B cell (primary cell): ENCODE measurements at regions not wholly inside any gene's neighbourhood (a gene's known extent, or its start where the extent isn't known, plus 50 kb on each side); places are given as distances from the start of the nearest gene placed in this dataset.

Experiments used
- ATAC-seq: fragments of 200-7000 bp; cut with Tn5 transposase; one replicate; pipeline ENCODE4 v1.10.0; 2021; ENCODE audit warnings: low read depth, mild to moderate bottlenecking, moderate number of reproducible peaks, moderate library complexity
- CTCF ChIA-PET: fragments of 350-600 bp; sonication (Branson Sonifier 250); formaldehyde crosslinking; loops from one replicate; lab custom pipeline; 2021; ENCODE audit warnings: antibody characterized with exemption, inconsistent platforms; lab: Charles Lee
- POLR2A ChIA-PET: fragments of 350-600 bp; sonication (Branson Sonifier 250); formaldehyde crosslinking; loops from one replicate; lab custom pipeline; 2021; ENCODE audit warnings: antibody characterized with exemption; lab: Charles Lee
- DNase-seq: peaks from one replicate; pipeline ENCODE4 v3.0.0; 2013
- H2AFZ ChIP-seq: 2 replicates; pipeline ENCODE4 v1.6.1; 2012; ENCODE audit warnings: mild to moderate bottlenecking, low read depth, low read length; ENCODE audit not compliant: insufficient read depth, poor library complexity, severe bottlenecking
- H3K27ac ChIP-seq, 2 donors: 1 replicate in 1 of 2; 2 replicates in 1 of 2; pipeline ENCODE4 v1.5.1; 2012 to 2013; ENCODE audit warnings: low read length in 2 of 2, mild to moderate bottlenecking in 2 of 2, moderate library complexity in 1 of 2
- H3K27me3 ChIP-seq, 4 experiments: fragments of 200-600 bp in 1 of 4; sonication (generic) in 1 of 4; replicated peaks in 1 of 4; 1 replicate in 2 of 4; 2 replicates in 2 of 4; pipeline versions ENCODE4 v1.6.1 to v1.7.0; 2013 to 2016; ENCODE audit warnings: low read length in 3 of 4, mild to moderate bottlenecking in 2 of 4, mixed read lengths in 1 of 4, moderate library complexity in 1 of 4; ENCODE audit not compliant: insufficient read depth in 4 of 4, control insufficient read depth in 3 of 4; ENCODE audit errors: control extremely low read depth in 1 of 4
- H3K36me3 ChIP-seq, 2 experiments: replicated peaks in 1 of 2; 1 replicate in 1 of 2; 2 replicates in 1 of 2; pipeline versions ENCODE4 v1.6.1 to v1.7.1; 2013; ENCODE audit warnings: low read length in 1 of 2; ENCODE audit not compliant: insufficient read depth in 2 of 2, control insufficient read depth in 1 of 2; ENCODE audit errors: control extremely low read depth in 1 of 2, extremely low read depth in 1 of 2
- H3K4me1 ChIP-seq, 2 donors: fragments of 200-600 bp in 1 of 2; sonication (generic) in 1 of 2; 1 replicate in 1 of 2; 2 replicates in 1 of 2; pipeline versions ENCODE4 v1.5.1 to v1.6.1; 2013 to 2017; ENCODE audit warnings: low read length in 2 of 2; ENCODE audit not compliant: control insufficient read depth in 2 of 2, insufficient read depth in 2 of 2
- H3K4me2 ChIP-seq: replicated peaks from 2 replicates; pipeline ENCODE3; 2012; ENCODE audit warnings: mild to moderate bottlenecking, low read depth, low read length; ENCODE audit not compliant: poor library complexity, severe bottlenecking
- H3K4me3 ChIP-seq, 5 experiments: fragments of 200-600 bp in 1 of 5; sonication (generic) in 1 of 5; 1 replicate in 3 of 5; 2 replicates in 2 of 5; pipeline versions ENCODE4 v1.5.1 to v1.7.0; 2011 to 2016; ENCODE audit warnings: low read length in 4 of 5, mild to moderate bottlenecking in 4 of 5, low read depth in 2 of 5, control low read depth in 1 of 5, moderate library complexity in 1 of 5; ENCODE audit not compliant: insufficient read depth in 1 of 5; ENCODE audit errors: control extremely low read depth in 1 of 5, extremely low read depth in 1 of 5
- H3K79me2 ChIP-seq: fragments of 200-600 bp; sonication (generic); one replicate; pipeline ENCODE4 v1.6.0; 2016; ENCODE audit warnings: low read length; ENCODE audit not compliant: control insufficient read depth, insufficient read depth
- H3K9ac ChIP-seq: fragments of 200-600 bp; sonication (generic); 2 replicates; pipeline ENCODE4 v1.6.1; 2017; ENCODE audit warnings: mild to moderate bottlenecking, low read length, moderate library complexity
- H3K9me3 ChIP-seq, 3 donors: one replicate each; pipeline versions ENCODE4 v1.6.1 to v1.7.1; 2013; ENCODE audit warnings: low read length in 2 of 3; ENCODE audit not compliant: control insufficient read depth in 2 of 3, insufficient read depth in 1 of 3; ENCODE audit errors: control extremely low read depth in 1 of 3
- H4K20me1 ChIP-seq: 2 replicates; pipeline ENCODE4 v1.6.0; 2012; ENCODE audit warnings: mild to moderate bottlenecking, low read length; ENCODE audit not compliant: insufficient read depth, control insufficient read depth, poor library complexity, severe bottlenecking
- H3K27ac Mint-ChIP-seq: one replicate; pipeline ENCODE4 v1.8.0; 2021; ENCODE audit warnings: mixed read lengths
- H3K27me3 Mint-ChIP-seq: one replicate; pipeline ENCODE4 v1.8.0; 2021; ENCODE audit warnings: mixed read lengths
- H3K4me1 Mint-ChIP-seq: one replicate; pipeline ENCODE4 v1.8.0; 2021; ENCODE audit warnings: mixed read lengths
- H3K4me3 Mint-ChIP-seq: one replicate; pipeline ENCODE4 v1.8.0; 2021; ENCODE audit warnings: mixed read lengths
- H3K9me3 Mint-ChIP-seq: one replicate; pipeline ENCODE4 v1.8.0; 2022; ENCODE audit warnings: mixed read lengths; ENCODE audit not compliant: insufficient read depth
- EZH2 ChIP-seq: IDR thresholded peaks from 2 replicates; pipeline ENCODE4 v1.6.1; 2012; ENCODE audit warnings: borderline replicate concordance, low read depth, mild to moderate bottlenecking, moderate library complexity, low read length; ENCODE audit not compliant: insufficient read depth, poor library complexity, severe bottlenecking
- WGBS: methylation state at CpG from one replicate; pipeline ENCODE4 v1.1.5; 2013; ENCODE audit warnings: missing lambda C conversion rate; ENCODE audit not compliant: insufficient coverage; 5-methylcytosine and 5-hydroxymethylcytosine counted together
- intact Hi-C: fragments of 100-400 bp; cut with micrococcal nuclease; formaldehyde crosslinking; loops from one replicate; pipeline ENCODE4 v1.10.0; 2022
- TF ChIP-seq, protein P1 (sequence below): fragments of 200-600 bp; IDR thresholded peaks from one replicate; pipeline ENCODE4 v1.8.0; 2022; ENCODE audit warnings: antibody characterized with exemption, mild to moderate bottlenecking

- Histone ChIP-seq H3K36me3 (no peaks in the 10 kb centered on the region), H3K27me3 (no peaks in the 10 kb centered on the region), H3K9me3 (no peaks in the 10 kb centered on the region), H4K20me1 (no peaks in the 10 kb centered on the region), H3K9ac (no peak overlapping the region), H3K79me2 (no peaks in the 10 kb centered on the region), H3K4me3 (no peak overlapping the region), H2AFZ (no peak overlapping the region), H3K4me1 (no peaks in the 10 kb centered on the region), H3K4me2 (no peak overlapping the region), H3K27ac (no peak overlapping the region)
- intact Hi-C loops: no loop called here
- ChIA-PET POLR2A (no interaction called here), CTCF (no interaction called here)
- no peak overlapping the region for H3K4me3 Mint-ChIP-seq
- no peak overlapping the region for H3K27ac Mint-ChIP-seq
- H3K27me3 Mint-ChIP-seq: no peaks in the 10 kb centered on the region
- ATAC-seq: no peak
- TF ChIP-seq, protein P1, sequence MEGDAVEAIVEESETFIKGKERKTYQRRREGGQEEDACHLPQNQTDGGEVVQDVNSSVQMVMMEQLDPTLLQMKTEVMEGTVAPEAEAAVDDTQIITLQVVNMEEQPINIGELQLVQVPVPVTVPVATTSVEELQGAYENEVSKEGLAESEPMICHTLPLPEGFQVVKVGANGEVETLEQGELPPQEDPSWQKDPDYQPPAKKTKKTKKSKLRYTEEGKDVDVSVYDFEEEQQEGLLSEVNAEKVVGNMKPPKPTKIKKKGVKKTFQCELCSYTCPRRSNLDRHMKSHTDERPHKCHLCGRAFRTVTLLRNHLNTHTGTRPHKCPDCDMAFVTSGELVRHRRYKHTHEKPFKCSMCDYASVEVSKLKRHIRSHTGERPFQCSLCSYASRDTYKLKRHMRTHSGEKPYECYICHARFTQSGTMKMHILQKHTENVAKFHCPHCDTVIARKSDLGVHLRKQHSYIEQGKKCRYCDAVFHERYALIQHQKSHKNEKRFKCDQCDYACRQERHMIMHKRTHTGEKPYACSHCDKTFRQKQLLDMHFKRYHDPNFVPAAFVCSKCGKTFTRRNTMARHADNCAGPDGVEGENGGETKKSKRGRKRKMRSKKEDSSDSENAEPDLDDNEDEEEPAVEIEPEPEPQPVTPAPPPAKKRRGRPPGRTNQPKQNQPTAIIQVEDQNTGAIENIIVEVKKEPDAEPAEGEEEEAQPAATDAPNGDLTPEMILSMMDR: no peak
- TF ChIP-seq EZH2: no peak
- DNase-seq: no peak
- no peaks in the 10 kb centered on the region for H3K4me1 Mint-ChIP-seq
- no peaks in the 10 kb centered on the region for H3K9me3 Mint-ChIP-seq
These were observed 427.1 kb downstream of the DTWD2 start for GRCh38 chr5:118561235-118561634.

DNA sequence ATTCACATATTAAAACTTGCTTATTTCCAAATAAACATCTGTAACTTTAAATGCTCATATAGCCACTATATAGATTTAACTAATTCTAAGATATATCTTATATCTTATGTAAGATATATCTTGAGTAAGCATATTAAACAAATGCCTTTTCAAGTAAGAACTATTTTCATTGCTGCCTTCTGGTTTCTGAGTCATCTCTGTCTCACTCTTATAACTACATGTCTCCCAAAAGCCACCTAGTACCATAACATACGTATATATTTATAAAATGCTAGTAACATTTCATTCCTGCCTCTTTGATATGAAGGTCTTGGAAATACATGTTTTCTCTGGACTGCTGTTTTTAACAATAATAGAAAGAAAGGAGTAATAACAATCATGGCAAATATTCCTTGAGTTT lies 429.5 kb downstream of the DTWD2 start:
- Histone ChIP-seq H3K27me3 (no peaks in the 10 kb centered on the region), H3K4me3 (no peak overlapping the region), H3K36me3 (no peaks in the 10 kb centered on the region), H3K9ac (no peak overlapping the region), H3K79me2 (no peaks in the 10 kb centered on the region), H3K9me3 (no peaks in the 10 kb centered on the region), H4K20me1 (no peaks in the 10 kb centered on the region), H3K4me2 (no peak overlapping the region), H3K27ac (no peak overlapping the region), H3K4me1 (no peaks in the 10 kb centered on the region), H2AFZ (no peak overlapping the region)
- TF ChIP-seq, protein P1: no peak
- TF ChIP-seq EZH2: no peak
- ChIA-PET CTCF (no interaction called here), POLR2A (no interaction called here)
- Mint-ChIP-seq H3K4me1 (no peaks in the 10 kb centered on the region), H3K27me3 (no peaks in the 10 kb centered on the region), H3K27ac (no peak overlapping the region), H3K9me3 (no peaks in the 10 kb centered on the region), H3K4me3 (no peak overlapping the region)
- intact Hi-C loops: no loop called here
- DNase-seq: no peak
- no CpG with 5 or more reads among the region's 1 CpG for WGBS
- no peak for ATAC-seq
